Neuronal stem cell (in vitro differentiated cells): ENCODE measurements at regions not wholly inside any gene's neighbourhood (a gene's known extent, or its start where the extent isn't known, plus 50 kb on each side); places are given as distances from the start of the nearest gene placed in this dataset.

ENCODE experiments used
- DNase-seq: peaks from one replicate; pipeline ENCODE4 v3.0.0-alpha.2; 2013; ENCODE audit warnings: low spot score
- H2AFZ ChIP-seq: one replicate; pipeline ENCODE4 v1.6.1; 2013; ENCODE audit warnings: mild to moderate bottlenecking, low read length, inconsistent platforms
- H2AK5ac ChIP-seq: 2 replicates; pipeline ENCODE4 v1.6.1; 2013; ENCODE audit warnings: low read depth, mild to moderate bottlenecking, inconsistent platforms, low read length, moderate library complexity, mixed read lengths
- H2BK120ac ChIP-seq: 2 replicates; pipeline ENCODE4 v1.6.1; 2013; ENCODE audit warnings: low read depth, mild to moderate bottlenecking, inconsistent platforms, low read length, moderate library complexity, mixed read lengths
- H2BK12ac ChIP-seq: one replicate; pipeline ENCODE4 v1.6.1; 2013; ENCODE audit warnings: low read length, inconsistent platforms
- H2BK15ac ChIP-seq: 2 replicates; pipeline ENCODE4 v1.6.1; 2013; ENCODE audit warnings: mild to moderate bottlenecking, low read length, inconsistent platforms, mixed read lengths
- H2BK5ac ChIP-seq: one replicate; pipeline ENCODE4 v1.6.1; 2013; ENCODE audit warnings: inconsistent platforms, mild to moderate bottlenecking, low read length, moderate library complexity
- H3K14ac ChIP-seq: one replicate; pipeline ENCODE4 v1.6.1; 2013; ENCODE audit warnings: low read length, inconsistent platforms
- H3K18ac ChIP-seq: 2 replicates; pipeline ENCODE4 v1.6.1; 2013; ENCODE audit warnings: low read length, inconsistent platforms
- H3K23ac ChIP-seq: 2 replicates; pipeline ENCODE4 v1.6.1; 2013; ENCODE audit warnings: low read depth, mild to moderate bottlenecking, mixed read lengths, low read length, inconsistent platforms; ENCODE audit not compliant: poor library complexity
- H3K27ac ChIP-seq: replicated peaks from 3 replicates; pipeline ENCODE4 v1.5.1; 2013; ENCODE audit warnings: low read length, inconsistent platforms
- H3K27me3 ChIP-seq, 3 experiments: 2 replicates each; pipeline ENCODE4 v1.6.1; 2013; ENCODE audit warnings: low read length in 3 of 3, mild to moderate bottlenecking in 2 of 3, inconsistent platforms in 1 of 3, low read depth in 1 of 3, mixed read lengths in 1 of 3, moderate library complexity in 1 of 3; ENCODE audit not compliant: control insufficient read depth in 3 of 3, insufficient read depth in 3 of 3
- H3K36me3 ChIP-seq, 2 donors: replicated peaks in 1 of 2; 2 replicates each; pipeline ENCODE4 v1.6.1; 2013; ENCODE audit warnings: low read length in 2 of 2; ENCODE audit not compliant: control insufficient read depth in 2 of 2, insufficient read depth in 2 of 2
- H3K4ac ChIP-seq: 2 replicates; pipeline ENCODE4 v1.6.1; 2013; ENCODE audit warnings: inconsistent platforms, mild to moderate bottlenecking, low read length, moderate library complexity
- H3K4me1 ChIP-seq, 2 donors: 1 replicate in 1 of 2; 2 replicates in 1 of 2; pipeline ENCODE4 v1.6.1; 2013; ENCODE audit warnings: low read length in 2 of 2, low read depth in 1 of 2; ENCODE audit not compliant: control insufficient read depth in 2 of 2, insufficient read depth in 1 of 2
- H3K4me2 ChIP-seq: one replicate; pipeline ENCODE4 v1.6.1; 2013; ENCODE audit warnings: mild to moderate bottlenecking, low read length, inconsistent platforms; ENCODE audit not compliant: insufficient read depth, poor library complexity, severe bottlenecking
- H3K4me3 ChIP-seq, 2 donors: 2 replicates each; pipeline ENCODE4 v1.5.1; 2013; ENCODE audit warnings: low read length in 2 of 2, mild to moderate bottlenecking in 2 of 2, inconsistent platforms in 1 of 2, moderate library complexity in 1 of 2
- H3K79me1 ChIP-seq: one replicate; pipeline ENCODE4 v1.6.1; 2013; ENCODE audit warnings: low read depth, mild to moderate bottlenecking, inconsistent platforms, low read length, moderate library complexity
- H3K9ac ChIP-seq: one replicate; pipeline ENCODE4 v1.6.1; 2013; ENCODE audit warnings: mild to moderate bottlenecking, low read depth, low read length, inconsistent platforms; ENCODE audit not compliant: poor library complexity
- H3K9me3 ChIP-seq, 2 donors: replicated peaks in 1 of 2; 2 replicates each; pipeline versions ENCODE3 to v1.6.1; 2013; ENCODE audit warnings: low read length in 2 of 2, mild to moderate bottlenecking in 2 of 2, inconsistent platforms in 1 of 2, low read depth in 1 of 2, mixed read lengths in 1 of 2, moderate library complexity in 1 of 2; ENCODE audit not compliant: control insufficient read depth in 2 of 2, insufficient read depth in 1 of 2
- H4K8ac ChIP-seq: one replicate; pipeline ENCODE4 v1.6.1; 2013; ENCODE audit warnings: low read depth, mild to moderate bottlenecking, inconsistent platforms, low read length, moderate library complexity
- H4K91ac ChIP-seq: one replicate; pipeline ENCODE4 v1.6.1; 2013; ENCODE audit warnings: low read length, low read depth, mild to moderate bottlenecking, inconsistent platforms; ENCODE audit not compliant: poor library complexity
- WGBS, 2 donors: extraction: QIAGEN DNeasy Blood & Tissue Kit; methylation state at CpG; one replicate each; pipeline ENCODE4 v1.1.7; 2013; ENCODE audit warnings: missing lambda C conversion rate in 2 of 2, mixed read lengths in 1 of 2; ENCODE audit not compliant: insufficient read length in 2 of 2, insufficient replicate concordance in 1 of 2; ENCODE audit errors: extremely low coverage in 2 of 2; 5-methylcytosine and 5-hydroxymethylcytosine counted together

DNA sequence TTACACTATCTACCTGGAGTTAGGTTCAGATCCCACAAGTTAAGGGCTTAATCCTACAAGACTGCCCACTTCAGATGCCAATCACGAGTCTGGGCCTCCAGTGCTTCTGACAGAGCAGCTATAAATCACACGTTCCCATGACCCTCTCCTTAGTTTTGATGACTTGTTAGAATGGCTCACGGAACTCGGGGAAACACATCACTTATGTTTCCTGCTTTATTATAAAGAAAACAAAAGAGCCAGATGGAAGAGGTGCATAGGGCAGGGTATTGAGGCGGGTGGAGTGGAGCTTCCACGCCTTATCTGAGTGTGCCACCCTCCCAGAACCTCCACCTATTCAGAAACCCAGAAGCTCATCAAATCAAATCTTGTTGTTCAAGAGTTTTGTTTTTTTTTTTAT, 170.8 kb downstream of the MOBP start:
- Histone ChIP-seq H3K23ac (no peak overlapping the region), H3K36me3 (no peaks in the 10 kb centered on the region), H2BK15ac (no peak overlapping the region), H2AFZ (no peak overlapping the region), H2AK5ac (no peak overlapping the region), H3K27me3 (no peaks in the 10 kb centered on the region), H4K8ac (no peak overlapping the region), H2BK120ac (no peak overlapping the region), H3K4ac (no peak overlapping the region), H3K18ac (no peak overlapping the region), H2BK5ac (no peak overlapping the region), H3K4me3 (no peak overlapping the region), H3K27ac (no peak overlapping the region), H2BK12ac (no peak overlapping the region), H3K9ac (no peak overlapping the region), H3K79me1 (no peaks in the 10 kb centered on the region), H3K4me2 (no peak overlapping the region), H3K14ac (no peak overlapping the region), H3K9me3 (no peaks in the 10 kb centered on the region), H3K4me1 (peaks cover 1 to 7% of the 10 kb centered on the region in 2 donors), H4K91ac (no peak overlapping the region)
- no CpG with 5 or more reads among the region's 6 CpGs for WGBS, 2 donors
- DNase-seq: no peak

DNA sequence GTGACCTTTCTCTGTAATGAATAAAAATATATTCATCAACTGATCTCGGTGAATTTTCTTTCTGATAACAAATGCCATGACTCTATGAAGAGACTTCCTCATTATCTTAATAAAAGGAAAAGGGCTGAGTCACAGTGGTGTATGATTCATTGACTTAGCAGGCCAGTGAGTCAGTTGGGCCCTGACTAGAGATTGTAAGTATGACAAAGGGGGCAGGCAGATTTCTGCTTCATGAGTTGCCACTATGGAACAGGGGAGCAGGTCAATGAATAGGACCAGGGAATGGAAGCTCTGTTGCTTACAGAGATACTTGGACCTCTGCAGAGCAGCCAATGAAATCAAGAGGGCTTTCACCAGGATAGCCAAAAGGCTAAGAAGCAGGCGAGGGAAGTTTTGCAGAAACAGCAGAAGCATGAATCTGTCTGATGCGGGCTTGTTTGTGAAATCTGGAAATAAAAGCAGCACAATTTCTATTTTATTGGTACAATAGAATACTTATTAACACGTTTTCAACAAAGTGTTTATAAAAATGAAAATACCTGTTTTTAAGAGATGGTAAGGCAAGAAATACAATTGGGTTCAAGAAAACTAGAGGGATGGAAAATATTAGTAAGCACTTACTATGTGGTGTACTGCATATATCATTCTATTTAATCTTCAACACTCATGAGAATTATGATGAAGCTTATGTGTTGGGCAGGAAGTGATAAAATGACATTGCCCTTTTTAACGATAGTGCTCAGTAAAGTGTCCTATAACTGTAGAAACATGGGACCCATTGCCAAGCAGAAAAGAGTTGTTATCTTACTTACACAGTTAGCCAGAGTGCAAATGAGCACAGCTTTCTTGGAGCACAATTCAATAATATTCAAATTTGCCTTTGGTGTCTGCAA, 169.8 kb upstream of the MYRIP start:
- Histone ChIP-seq H2BK15ac (no peak overlapping the region), H2AFZ (peak overlapping the region; percentile 64), H3K27me3 (no peaks in the 10 kb centered on the region), H3K23ac (no peak overlapping the region), H3K4ac (no peak overlapping the region), H3K4me1 (peaks cover 1 to 7% of the 10 kb centered on the region in 2 donors), H3K27ac (no peak overlapping the region), H3K36me3 (no peaks in the 10 kb centered on the region), H2AK5ac (no peak overlapping the region), H4K91ac (no peak overlapping the region), H3K4me3 (no peak overlapping the region), H4K8ac (no peak overlapping the region), H3K14ac (no peak overlapping the region), H2BK5ac (no peak overlapping the region), H3K9me3 (no peaks in the 10 kb centered on the region), H2BK12ac (no peak overlapping the region), H3K18ac (no peak overlapping the region), H3K4me2 (no peak overlapping the region), H3K79me1 (no peaks in the 10 kb centered on the region), H3K9ac (no peak overlapping the region), H2BK120ac (no peak overlapping the region)
- DNase-seq: peak; percentile 14
- no CpG with 5 or more reads among the region's 5 CpGs for WGBS, 2 donors

DNA sequence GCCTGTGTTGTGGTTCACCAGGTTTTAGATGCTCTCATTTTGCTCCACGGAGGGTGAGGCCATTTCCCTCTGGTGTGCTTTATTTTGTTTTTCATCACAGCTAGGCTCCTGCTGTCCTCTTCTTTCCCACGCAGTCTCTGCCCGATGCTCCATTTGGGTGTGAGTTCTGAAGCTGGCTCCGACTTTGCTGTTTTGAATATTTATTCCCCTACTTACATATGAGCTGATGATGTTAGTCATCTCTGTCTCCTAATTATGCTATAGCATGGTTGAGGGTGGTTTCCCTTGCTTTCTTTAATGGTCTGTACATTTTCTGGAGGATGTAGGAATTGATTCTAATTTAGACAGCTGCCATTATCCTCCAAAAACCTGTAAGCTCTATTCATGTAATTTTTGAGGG, 168.1 kb upstream of the MYRIP start:
- DNase-seq: no peak
- no CpG with 5 or more reads among the region's 4 CpGs for WGBS, 2 donors

DNA sequence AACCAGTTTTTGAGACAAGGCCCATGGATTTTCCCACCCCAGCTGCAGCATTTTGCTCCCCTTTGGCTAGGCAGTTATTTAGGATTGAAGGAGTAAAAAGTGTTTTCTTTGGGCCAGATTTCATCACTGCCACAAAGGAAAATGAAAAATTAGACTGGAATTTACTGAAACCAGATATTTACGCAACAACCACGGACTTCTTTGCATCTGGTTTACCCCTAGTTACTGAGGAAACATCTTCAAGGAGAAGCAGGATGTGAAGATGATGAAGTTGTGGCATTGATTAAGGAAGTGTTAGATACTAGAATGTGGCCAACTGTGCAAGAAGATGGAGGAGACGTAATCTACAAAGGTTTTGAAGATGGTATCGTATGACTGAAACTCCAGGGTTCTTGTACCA, 165.2 kb upstream of the MYRIP start:
- H3K18ac ChIP-seq: no peak overlapping the region
- H3K79me1 ChIP-seq: no peaks in the 10 kb centered on the region
- no peak overlapping the region for H2BK5ac ChIP-seq
- H3K23ac ChIP-seq: no peak overlapping the region
- no peak overlapping the region for H2BK12ac ChIP-seq
- H3K27me3 ChIP-seq: no peaks in the 10 kb centered on the region
- H3K14ac ChIP-seq: no peak overlapping the region
- WGBS, 2 donors: no CpG with 5 or more reads among the region's 4 CpGs
- no peak overlapping the region for H2BK15ac ChIP-seq
- no peak overlapping the region for H4K91ac ChIP-seq
- H4K8ac ChIP-seq: no peak overlapping the region
- no peak overlapping the region for H3K9ac ChIP-seq
- H3K27ac ChIP-seq: no peak overlapping the region
- no peak for DNase-seq
- no peak overlapping the region for H3K4me2 ChIP-seq
- H3K9me3 ChIP-seq: no peaks in the 10 kb centered on the region
- no peak overlapping the region for H3K4me3 ChIP-seq
- no peak overlapping the region for H2AK5ac ChIP-seq
- no peaks in the 10 kb centered on the region for H3K36me3 ChIP-seq
- peaks cover 1 to 4% of the 10 kb centered on the region in 2 donors for H3K4me1 ChIP-seq
- H2AFZ ChIP-seq: no peak overlapping the region
- H3K4ac ChIP-seq: no peak overlapping the region
- no peak overlapping the region for H2BK120ac ChIP-seq

More for the DNA sequence above, 168.1 kb upstream of the MYRIP start:
- H3K9ac ChIP-seq: no peak overlapping the region
- no peak overlapping the region for H2BK5ac ChIP-seq
- H3K4ac ChIP-seq: no peak overlapping the region
- H3K79me1 ChIP-seq: no peaks in the 10 kb centered on the region
- H3K23ac ChIP-seq: no peak overlapping the region
- no peak overlapping the region for H2BK15ac ChIP-seq
- H3K4me2 ChIP-seq: no peak overlapping the region
- no peak overlapping the region for H3K18ac ChIP-seq
- H3K27ac ChIP-seq: no peak overlapping the region
- H2BK120ac ChIP-seq: no peak overlapping the region
- no peaks in the 10 kb centered on the region for H3K9me3 ChIP-seq
- H2AK5ac ChIP-seq: no peak overlapping the region
- H3K4me3 ChIP-seq: no peak overlapping the region
- no peak overlapping the region for H3K14ac ChIP-seq
- no peak overlapping the region for H2AFZ ChIP-seq
- H3K36me3 ChIP-seq: no peaks in the 10 kb centered on the region
- no peaks in the 10 kb centered on the region for H3K27me3 ChIP-seq
- H4K8ac ChIP-seq: no peak overlapping the region
- peak overlapping the region; percentile 9 for H4K91ac ChIP-seq
- no peak overlapping the region for H2BK12ac ChIP-seq
- peaks cover 1 to 7% of the 10 kb centered on the region in 2 donors for H3K4me1 ChIP-seq
